ENCODE measurements at regions not wholly inside any gene's neighbourhood (a gene's known extent, or its start where the extent isn't known, plus 50 kb on each side); places are given as distances from the start of the nearest gene placed in this dataset.

DNA sequence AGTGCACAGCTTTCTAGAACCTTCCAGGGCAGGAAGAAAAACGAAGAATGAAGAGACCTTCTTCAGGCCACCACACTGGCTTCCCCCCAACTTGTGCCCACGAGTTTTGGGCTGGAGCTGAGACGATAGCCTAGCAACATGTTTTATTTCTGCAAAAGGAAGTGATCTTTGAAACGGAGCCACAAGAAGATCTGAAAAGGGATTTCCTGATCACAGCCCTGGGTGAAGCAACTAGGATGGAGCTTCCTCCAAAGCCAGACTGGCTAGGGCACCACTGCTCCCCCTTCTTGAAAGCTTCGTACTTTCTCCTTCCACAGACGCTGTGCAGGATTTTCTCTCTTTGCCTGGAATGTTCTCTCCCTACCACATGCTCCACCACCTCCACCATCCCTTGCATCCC lies 418.3 kb downstream of the MED13L start:
- TF ChIP-seq, protein P1, sequence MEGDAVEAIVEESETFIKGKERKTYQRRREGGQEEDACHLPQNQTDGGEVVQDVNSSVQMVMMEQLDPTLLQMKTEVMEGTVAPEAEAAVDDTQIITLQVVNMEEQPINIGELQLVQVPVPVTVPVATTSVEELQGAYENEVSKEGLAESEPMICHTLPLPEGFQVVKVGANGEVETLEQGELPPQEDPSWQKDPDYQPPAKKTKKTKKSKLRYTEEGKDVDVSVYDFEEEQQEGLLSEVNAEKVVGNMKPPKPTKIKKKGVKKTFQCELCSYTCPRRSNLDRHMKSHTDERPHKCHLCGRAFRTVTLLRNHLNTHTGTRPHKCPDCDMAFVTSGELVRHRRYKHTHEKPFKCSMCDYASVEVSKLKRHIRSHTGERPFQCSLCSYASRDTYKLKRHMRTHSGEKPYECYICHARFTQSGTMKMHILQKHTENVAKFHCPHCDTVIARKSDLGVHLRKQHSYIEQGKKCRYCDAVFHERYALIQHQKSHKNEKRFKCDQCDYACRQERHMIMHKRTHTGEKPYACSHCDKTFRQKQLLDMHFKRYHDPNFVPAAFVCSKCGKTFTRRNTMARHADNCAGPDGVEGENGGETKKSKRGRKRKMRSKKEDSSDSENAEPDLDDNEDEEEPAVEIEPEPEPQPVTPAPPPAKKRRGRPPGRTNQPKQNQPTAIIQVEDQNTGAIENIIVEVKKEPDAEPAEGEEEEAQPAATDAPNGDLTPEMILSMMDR (IDR thresholded peaks at IDR 0.05; ENCODE audit: borderline replicate concordance, insufficient read depth, low read depth, low read length), result no peak
- no peak overlapping the region for H3K4me3 ChIP-seq (ENCODE audit: low read depth, low read length)

DNA sequence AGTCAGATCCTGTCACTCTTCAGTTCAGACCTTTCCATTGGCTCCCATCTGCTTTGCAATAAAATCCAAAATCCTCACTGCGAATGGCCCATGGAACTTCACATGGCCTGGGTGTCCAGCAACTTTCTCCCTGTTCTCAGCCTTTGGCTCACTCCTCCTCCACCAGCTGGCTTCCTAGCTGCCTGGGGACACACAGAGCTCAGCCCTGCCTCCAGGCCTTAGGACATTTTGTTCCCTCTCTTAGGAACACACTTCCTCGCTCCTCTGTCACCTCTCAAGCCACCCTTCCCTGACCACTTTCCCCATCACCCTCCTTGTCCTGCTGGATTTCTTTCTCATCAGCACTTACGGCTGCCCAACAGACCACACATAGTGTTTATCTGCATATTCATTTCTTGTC lies 419.6 kb downstream of the MED13L start:
- TF ChIP-seq, protein P1 (IDR thresholded peaks at IDR 0.05; ENCODE audit: borderline replicate concordance, insufficient read depth, low read depth, low read length), result no peak
- H3K4me3 ChIP-seq (ENCODE audit: low read depth, low read length), result no peak overlapping the region

DNA sequence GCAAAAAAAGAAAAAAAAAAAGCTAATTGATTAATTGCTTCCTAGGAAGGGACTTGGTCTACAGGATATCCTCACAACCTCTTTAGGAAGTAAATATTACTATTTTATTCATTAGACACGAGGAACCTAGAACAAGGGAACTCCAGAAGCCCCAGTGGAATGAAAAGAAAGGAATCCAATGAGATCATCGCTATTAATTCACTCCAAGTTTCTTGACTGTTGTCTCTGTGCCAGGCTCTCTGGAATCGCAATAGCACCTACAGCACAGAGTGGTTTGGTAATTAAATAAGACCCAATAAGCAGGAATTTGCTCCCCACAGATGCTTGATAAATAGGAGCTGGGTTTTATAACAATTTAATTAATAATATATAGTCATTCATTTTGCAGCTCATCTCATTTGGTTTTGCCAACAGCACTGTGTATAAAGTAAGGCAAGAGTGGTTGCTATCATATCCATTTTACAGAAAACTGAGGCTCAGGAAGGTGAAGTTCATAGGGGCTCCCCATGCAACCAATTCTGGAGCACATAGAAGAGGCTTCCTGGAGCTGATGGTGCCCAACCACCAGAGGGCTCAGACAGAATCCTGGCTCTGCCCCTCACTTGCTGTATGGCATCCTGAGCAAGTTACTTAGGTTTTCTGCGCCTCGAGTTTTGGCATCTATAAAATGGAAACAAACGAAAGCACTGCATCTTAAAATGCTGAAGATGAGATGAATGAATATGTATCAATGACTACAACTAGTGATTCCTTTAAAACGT lies 420.2 kb downstream of the MED13L start:
- TF ChIP-seq, protein P1 (IDR thresholded peaks at IDR 0.05; ENCODE audit: borderline replicate concordance, insufficient read depth, low read depth, low read length), result no peak
- no peak overlapping the region for H3K4me3 ChIP-seq (ENCODE audit: low read depth, low read length)

DNA sequence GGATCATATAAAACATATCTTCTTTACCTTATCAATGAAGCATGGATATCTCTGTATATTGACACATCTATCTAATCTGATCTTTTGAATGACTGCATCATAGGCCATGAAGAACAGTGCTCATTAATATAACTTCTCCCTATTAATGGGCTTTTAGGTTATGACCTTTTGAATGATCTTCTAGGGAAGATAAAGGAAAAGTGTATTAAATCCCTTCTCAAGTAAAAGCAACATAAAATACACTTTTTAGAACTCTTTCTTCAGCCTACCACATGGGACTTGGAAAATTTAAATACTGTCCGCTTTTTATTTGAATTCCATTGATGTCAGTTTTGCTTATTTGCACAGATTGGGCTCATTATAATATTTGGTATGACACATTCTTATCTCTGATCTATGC lies 425.4 kb downstream of the MED13L start:
- TF ChIP-seq, protein P1 (IDR thresholded peaks at IDR 0.05; ENCODE audit: borderline replicate concordance, insufficient read depth, low read depth, low read length), result no peak
- H3K4me3 ChIP-seq (ENCODE audit: low read depth, low read length), result no peak overlapping the region

DNA sequence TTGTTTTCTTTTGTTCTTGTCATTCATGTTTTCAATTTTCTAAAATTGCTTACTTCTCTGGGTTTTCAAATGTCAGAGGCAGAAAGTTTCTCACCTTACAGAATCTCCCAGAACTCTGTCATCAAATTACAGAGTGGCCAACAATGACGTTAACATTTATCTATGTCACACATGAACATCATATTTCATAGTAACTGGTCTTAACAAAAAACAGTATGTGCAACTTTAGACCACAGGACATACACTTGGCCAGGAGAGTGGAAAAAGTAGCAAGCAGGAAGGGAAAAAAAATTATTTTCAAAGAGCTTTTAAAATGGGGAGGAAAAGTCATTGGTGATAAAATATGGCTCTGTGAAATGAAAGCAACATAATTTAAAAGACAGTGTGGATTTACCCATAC lies 426.5 kb downstream of the MED13L start:
- H3K4me3 ChIP-seq (ENCODE audit: low read depth, low read length), result no peak overlapping the region
- TF ChIP-seq, protein P1 (IDR thresholded peaks at IDR 0.05; ENCODE audit: borderline replicate concordance, insufficient read depth, low read depth, low read length), result no peak

DNA sequence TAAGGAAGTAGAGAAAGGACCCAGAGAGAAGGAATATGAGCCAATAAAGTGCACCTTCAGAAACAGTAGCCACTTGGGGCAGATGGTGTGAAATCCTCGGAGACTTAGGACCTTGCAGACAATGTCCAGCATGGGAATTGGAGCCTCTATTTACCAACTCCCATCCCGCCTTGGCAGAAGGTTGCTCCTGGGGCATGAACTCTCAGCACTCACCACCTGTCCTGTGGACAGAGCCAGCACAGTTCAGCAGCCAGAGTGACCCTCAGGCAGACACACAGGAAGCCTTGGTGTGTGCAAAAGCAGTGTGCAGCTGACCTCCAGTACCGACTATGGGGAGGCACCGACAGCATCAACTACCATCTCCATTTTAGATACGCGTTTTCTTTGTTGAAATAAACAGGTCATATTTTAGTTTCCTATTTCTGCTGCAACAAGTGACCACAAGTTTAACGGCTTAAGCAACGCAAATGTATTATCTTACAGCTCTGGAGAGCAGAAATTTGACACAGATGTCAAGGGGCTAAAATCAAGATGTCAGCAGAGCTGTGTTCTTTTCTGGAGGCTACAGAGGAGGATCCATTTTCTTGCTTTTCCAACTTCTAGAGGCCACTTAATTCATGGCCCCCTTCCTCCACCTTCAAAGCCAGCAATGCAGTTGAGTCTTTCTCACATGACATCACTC lies 428.1 kb downstream of the MED13L start:
- TF ChIP-seq, protein P1 (IDR thresholded peaks at IDR 0.05; ENCODE audit: borderline replicate concordance, insufficient read depth, low read depth, low read length), result no peak
- no peak overlapping the region for H3K4me3 ChIP-seq (ENCODE audit: low read depth, low read length)

DNA sequence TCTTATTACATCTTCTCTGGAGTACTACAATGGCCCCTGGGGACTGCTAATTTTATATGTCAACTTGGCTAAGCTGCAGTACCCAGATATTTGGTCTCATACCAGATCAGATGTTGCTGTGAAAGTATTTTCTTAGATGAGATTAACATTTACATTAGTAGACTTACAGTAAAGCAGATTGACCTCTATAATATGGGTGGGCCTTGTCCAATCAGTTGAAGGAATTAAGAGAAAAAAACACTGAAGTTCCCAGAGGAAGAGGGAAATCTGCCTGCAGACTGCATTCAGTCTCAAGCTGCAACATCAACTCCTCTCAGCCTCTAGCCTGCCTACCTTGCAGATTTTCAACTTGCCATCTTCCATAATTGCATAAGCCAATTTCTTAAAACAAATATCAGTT lies 430.1 kb downstream of the MED13L start:
- H3K4me3 ChIP-seq (ENCODE audit: low read depth, low read length), result no peak overlapping the region
- TF ChIP-seq, protein P1 (IDR thresholded peaks at IDR 0.05; ENCODE audit: borderline replicate concordance, insufficient read depth, low read depth, low read length), result no peak

All from GM12875 (cell line).